ENCODE measurements at regions not wholly inside any gene's neighbourhood (a gene's known extent, or its start where the extent isn't known, plus 50 kb on each side); places are given as distances from the start of the nearest gene placed in this dataset.

DNA sequence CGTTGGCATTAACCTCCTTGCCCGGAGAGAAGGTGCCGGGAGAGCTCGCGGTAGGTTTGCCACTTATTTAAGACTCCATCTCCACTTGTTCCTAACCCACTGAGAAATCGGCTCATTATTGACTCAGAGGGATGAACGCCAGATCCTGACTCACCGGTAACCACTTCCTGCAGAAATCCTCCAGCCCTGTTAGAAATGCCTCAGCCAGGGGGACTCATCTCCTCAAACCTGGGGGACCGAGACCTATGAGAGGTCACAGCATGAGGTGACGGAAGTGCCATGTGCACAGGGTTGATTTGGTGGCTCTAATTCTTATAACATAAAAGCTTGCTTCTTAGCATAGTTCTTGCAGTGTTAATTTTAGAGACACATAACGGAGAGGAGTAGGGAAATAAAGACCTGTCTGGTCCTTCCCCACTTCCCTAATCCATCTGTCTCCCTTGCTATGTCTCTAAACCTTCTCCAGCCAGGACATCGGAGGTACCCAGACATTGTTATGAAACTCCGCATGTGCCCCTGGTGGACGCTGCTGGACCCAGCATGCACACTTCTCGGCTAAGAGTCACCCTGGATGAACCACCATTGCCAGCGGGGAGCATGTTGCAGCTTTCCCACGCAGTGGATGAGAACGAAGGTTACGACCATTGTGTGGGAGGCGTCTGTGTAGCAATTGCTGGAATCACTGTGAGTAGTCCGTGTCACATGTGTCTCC is 158.9 kb downstream of the EFNB2 start:
- Mint-ChIP-seq H3K4me1 (ENCODE audit: low read depth) (peaks cover 75% of the 10 kb centered on the region), H3K27ac (peak overlapping the region; percentile 73)

DNA sequence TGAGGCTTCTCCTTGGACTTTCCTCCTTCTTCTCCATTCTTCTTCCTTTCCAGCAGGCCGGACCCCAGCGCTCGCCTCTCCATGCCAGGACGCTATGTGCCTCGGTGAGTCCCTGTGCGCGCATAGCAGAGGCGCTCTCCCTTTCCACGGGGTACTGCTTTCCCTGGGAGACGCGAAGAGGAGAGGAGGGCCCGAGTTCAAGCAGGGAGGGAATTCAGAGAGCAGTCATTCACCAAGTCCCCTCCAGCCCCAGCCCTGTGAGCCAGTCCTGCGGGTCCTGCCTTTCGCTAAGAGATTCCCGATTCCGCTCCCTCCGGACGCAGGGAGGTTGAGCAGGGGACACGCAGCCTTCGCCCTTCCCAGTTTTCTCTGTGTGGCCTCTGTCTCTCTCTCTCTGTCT is 160.4 kb downstream of the EFNB2 start:
- peaks cover 4% of the 10 kb centered on the region; the same call in 1 of the 2 replicates for H3K36me3 Mint-ChIP-seq (ENCODE audit: low read depth)

More for the DNA sequence above, 158.9 kb downstream of the EFNB2 start:
- Mint-ChIP-seq H3K36me3 (ENCODE audit: low read depth) (peaks cover 4% of the 10 kb centered on the region; the same call in 1 of the 2 replicates), H3K9me3 (peaks cover 5% of the 10 kb centered on the region; the same call in 1 of the 2 replicates), H3K27me3 (ENCODE audit: insufficient read depth) (no peaks in the 10 kb centered on the region; the same call in none of the 2 replicates), H3K4me3 (peak overlapping the region; percentile 40; the same call in 1 of the 2 replicates)
- TF ChIP-seq, protein P1, sequence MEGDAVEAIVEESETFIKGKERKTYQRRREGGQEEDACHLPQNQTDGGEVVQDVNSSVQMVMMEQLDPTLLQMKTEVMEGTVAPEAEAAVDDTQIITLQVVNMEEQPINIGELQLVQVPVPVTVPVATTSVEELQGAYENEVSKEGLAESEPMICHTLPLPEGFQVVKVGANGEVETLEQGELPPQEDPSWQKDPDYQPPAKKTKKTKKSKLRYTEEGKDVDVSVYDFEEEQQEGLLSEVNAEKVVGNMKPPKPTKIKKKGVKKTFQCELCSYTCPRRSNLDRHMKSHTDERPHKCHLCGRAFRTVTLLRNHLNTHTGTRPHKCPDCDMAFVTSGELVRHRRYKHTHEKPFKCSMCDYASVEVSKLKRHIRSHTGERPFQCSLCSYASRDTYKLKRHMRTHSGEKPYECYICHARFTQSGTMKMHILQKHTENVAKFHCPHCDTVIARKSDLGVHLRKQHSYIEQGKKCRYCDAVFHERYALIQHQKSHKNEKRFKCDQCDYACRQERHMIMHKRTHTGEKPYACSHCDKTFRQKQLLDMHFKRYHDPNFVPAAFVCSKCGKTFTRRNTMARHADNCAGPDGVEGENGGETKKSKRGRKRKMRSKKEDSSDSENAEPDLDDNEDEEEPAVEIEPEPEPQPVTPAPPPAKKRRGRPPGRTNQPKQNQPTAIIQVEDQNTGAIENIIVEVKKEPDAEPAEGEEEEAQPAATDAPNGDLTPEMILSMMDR (IDR thresholded peaks at IDR 0.05): peak; percentile 54
- peak; percentile 78 for DNase-seq

DNA sequence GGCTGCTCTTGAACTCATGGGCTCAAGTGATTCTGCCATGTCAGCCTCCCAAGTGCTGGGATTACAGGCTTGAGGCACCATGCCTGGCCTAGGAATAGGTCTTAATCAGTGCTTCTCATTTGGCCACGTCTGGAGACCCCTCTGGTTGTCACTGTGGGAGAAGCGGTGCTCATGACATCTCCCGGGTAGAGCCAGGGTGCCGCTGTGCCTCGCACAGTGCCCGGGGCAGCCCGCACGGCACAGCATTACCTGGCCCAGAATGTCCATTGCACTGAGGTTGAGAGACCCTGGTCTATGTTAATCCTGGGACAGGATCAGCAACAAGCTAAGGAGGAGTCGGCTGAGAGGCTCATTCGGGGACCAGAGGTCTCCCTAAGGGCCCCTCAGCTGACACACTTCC is 160.8 kb downstream of the EFNB2 start:
- Mint-ChIP-seq H3K36me3 (ENCODE audit: low read depth) (peaks cover 4% of the 10 kb centered on the region; the same call in 1 of the 2 replicates), H3K27ac (peak overlapping the region; percentile 55; the same call in 1 of the 2 replicates), H3K9me3 (peaks cover 5% of the 10 kb centered on the region; the same call in 1 of the 2 replicates), H3K4me3 (no peak overlapping the region), H3K4me1 (ENCODE audit: low read depth) (peaks cover 68% of the 10 kb centered on the region), H3K27me3 (ENCODE audit: insufficient read depth) (no peaks in the 10 kb centered on the region; the same call in none of the 2 replicates)
- TF ChIP-seq, protein P1 (IDR thresholded peaks at IDR 0.05): no peak
- DNase-seq: no peak

More for the DNA sequence above, 160.4 kb downstream of the EFNB2 start:
- H3K27ac Mint-ChIP-seq: no peak overlapping the region
- TF ChIP-seq, protein P1 (IDR thresholded peaks at IDR 0.05): no peak
- H3K4me1 Mint-ChIP-seq (ENCODE audit: low read depth): peaks cover 72% of the 10 kb centered on the region
- no peak for DNase-seq
- H3K9me3 Mint-ChIP-seq: peaks cover 5% of the 10 kb centered on the region; the same call in 1 of the 2 replicates
- H3K4me3 Mint-ChIP-seq: no peak overlapping the region
- no peaks in the 10 kb centered on the region; the same call in none of the 2 replicates for H3K27me3 Mint-ChIP-seq (ENCODE audit: insufficient read depth)

DNA sequence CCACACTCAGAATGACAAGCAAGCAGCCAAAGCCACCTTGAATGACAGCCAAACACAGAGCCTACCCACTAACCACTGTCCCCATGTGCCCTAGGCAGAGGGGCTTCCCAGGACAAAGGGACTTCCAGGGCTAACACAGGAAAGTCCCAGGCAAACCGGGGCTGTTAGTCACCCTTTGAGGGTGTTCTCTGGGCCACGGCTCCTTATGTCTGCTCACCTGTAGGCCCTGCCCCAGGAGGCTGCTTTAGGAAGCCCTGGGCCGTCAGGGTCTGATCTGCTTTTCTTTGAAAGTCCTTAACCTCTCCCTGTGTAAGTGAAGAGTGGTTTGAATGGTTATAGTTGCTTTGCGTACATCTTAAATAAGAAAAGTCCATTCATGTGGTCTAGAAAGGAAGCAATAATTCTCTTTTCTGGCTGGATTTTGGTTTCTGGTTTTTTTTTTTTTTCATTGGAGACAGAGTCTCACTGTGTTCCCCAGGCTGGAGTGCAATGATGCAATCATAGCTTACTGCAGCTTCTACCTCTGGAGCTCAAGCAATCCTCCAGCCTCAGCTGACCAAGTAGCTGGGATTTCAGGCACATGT is 161.4 kb downstream of the EFNB2 start:
- H3K4me3 Mint-ChIP-seq: no peak overlapping the region
- DNase-seq: no peak
- H3K9me3 Mint-ChIP-seq: peaks cover 5% of the 10 kb centered on the region; the same call in 1 of the 2 replicates
- H3K27ac Mint-ChIP-seq: peak overlapping the region; percentile 55; the same call in 1 of the 2 replicates
- peaks cover 62% of the 10 kb centered on the region for H3K4me1 Mint-ChIP-seq (ENCODE audit: low read depth)
- peaks cover 4% of the 10 kb centered on the region; the same call in 1 of the 2 replicates for H3K36me3 Mint-ChIP-seq (ENCODE audit: low read depth)
- TF ChIP-seq, protein P1 (IDR thresholded peaks at IDR 0.05): no peak
- no peaks in the 10 kb centered on the region; the same call in none of the 2 replicates for H3K27me3 Mint-ChIP-seq (ENCODE audit: insufficient read depth)

DNA sequence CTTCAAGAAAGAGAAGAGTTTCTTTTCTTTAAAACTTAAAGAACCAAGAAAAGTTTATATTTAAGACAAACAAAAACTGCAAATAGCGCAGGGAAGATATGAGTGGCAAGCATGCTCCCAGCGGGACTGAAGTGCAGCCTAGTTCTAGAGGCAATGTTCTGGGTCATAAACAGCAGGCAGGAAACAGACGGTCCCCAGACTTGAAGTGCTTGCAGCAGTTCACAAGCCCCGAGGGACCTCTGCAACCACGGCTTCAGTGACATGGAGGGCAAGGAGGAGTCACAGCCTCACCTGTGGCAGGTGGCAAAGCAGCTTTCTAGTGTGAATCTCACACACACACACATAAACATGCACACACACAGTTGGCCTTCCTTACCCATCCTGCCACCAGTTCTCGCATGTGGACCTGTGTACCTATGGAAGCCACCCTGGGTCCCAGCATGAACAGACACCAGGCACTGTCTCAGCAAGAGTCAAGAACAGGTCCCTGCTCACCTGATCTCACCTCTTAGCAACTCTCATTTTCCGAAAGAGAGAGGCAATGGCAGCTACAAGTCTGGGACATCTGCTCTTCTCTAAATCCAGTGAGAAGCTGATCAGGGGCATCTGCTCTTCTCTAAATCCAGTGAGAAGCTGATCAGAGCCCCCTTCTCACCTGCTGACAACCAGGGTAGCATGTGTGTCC is 162.0 kb downstream of the EFNB2 start:
- Mint-ChIP-seq H3K4me3 (no peak overlapping the region; the same call in 1 of the 2 replicates), H3K27ac (peak overlapping the region; percentile 80), H3K27me3 (ENCODE audit: insufficient read depth) (no peaks in the 10 kb centered on the region; the same call in 1 of the 2 replicates), H3K9me3 (peaks cover 5% of the 10 kb centered on the region; the same call in 1 of the 2 replicates), H3K36me3 (ENCODE audit: low read depth) (no peaks in the 10 kb centered on the region; the same call in 1 of the 2 replicates), H3K4me1 (ENCODE audit: low read depth) (peaks cover 56% of the 10 kb centered on the region)
- DNase-seq: no peak
- TF ChIP-seq, protein P1 (IDR thresholded peaks at IDR 0.05): no peak
